GM12865 (cell line): ENCODE measurements at regions not wholly inside any gene's neighbourhood (a gene's known extent, or its start where the extent isn't known, plus 50 kb on each side); places are given as distances from the start of the nearest gene placed in this dataset.

Source experiments
- DNase-seq: peaks from one replicate; pipeline ENCODE4 v3.0.0; 2010; ENCODE audit warnings: low read depth
- H3K4me3 ChIP-seq: 2 replicates; pipeline ENCODE4 v1.5.1; 2011; ENCODE audit warnings: mild to moderate bottlenecking, low read depth, low read length, control low read depth
- TF ChIP-seq, protein P1 (sequence below): IDR thresholded peaks from 2 replicates; pipeline ENCODE4 v1.5.1; 2011; ENCODE audit warnings: low read length, control low read depth, low read depth, inconsistent platforms; ENCODE audit not compliant: insufficient read depth; ENCODE audit errors: missing control alignments

DNA sequence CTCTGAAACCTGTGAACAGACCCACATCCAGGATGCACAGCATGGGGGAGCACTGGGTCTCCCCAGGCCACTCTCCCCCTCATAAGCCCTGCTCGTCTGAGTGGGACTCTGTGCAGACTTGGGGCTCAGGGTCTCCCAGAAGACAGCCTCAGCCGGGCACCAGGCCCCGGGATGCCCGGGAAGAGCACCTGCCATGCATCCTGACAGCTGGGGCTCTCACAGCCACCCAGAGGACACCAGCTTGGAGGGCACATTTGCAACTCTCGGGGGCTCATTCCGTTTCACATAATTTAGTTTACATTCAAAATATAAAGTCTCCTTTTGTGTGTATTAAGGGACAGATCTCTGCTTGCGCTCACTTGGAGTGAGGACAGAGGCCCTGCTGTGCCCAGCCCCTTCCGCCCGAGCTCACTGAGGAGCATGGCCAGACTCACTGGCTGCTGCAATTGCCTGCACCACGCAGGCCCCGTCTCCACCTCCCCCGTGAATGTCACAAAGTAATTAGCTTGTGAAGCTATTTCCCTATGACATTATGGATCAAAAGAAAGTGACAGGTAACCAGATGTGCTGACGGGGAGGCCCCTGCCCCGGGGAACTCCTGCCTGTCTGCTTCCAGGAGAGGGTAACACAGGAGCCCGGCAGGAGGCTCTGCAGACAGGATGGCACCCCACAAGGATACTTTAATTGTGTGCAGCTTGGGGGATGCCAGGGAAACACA is 275.6 kb downstream of the BRD1 start:
- no peak overlapping the region for H3K4me3 ChIP-seq
- TF ChIP-seq, protein P1, sequence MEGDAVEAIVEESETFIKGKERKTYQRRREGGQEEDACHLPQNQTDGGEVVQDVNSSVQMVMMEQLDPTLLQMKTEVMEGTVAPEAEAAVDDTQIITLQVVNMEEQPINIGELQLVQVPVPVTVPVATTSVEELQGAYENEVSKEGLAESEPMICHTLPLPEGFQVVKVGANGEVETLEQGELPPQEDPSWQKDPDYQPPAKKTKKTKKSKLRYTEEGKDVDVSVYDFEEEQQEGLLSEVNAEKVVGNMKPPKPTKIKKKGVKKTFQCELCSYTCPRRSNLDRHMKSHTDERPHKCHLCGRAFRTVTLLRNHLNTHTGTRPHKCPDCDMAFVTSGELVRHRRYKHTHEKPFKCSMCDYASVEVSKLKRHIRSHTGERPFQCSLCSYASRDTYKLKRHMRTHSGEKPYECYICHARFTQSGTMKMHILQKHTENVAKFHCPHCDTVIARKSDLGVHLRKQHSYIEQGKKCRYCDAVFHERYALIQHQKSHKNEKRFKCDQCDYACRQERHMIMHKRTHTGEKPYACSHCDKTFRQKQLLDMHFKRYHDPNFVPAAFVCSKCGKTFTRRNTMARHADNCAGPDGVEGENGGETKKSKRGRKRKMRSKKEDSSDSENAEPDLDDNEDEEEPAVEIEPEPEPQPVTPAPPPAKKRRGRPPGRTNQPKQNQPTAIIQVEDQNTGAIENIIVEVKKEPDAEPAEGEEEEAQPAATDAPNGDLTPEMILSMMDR, result no peak
- DNase-seq, result no peak

DNA sequence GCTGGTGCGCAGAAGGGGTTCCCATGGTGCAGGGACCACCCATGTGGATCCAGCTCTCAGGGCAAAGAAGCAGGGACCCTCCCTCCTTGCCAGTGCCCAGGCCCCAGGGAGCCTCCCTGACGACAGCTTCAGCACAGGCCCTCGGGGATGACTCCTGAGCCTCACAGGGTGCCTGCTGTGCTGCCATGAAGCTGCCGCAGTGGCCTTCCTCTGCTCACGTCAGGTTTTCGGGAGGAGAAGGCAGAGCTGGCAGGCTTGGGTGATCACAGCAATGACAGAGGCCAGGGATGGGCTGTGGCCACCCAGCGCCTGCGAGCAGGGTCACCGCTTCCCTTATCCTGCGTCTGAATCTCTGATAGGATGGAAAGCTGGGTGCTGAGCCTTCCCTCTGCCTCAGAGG is 276.2 kb downstream of the BRD1 start:
- no peak overlapping the region for H3K4me3 ChIP-seq
- DNase-seq, result no peak
- TF ChIP-seq, protein P1, result no peak

DNA sequence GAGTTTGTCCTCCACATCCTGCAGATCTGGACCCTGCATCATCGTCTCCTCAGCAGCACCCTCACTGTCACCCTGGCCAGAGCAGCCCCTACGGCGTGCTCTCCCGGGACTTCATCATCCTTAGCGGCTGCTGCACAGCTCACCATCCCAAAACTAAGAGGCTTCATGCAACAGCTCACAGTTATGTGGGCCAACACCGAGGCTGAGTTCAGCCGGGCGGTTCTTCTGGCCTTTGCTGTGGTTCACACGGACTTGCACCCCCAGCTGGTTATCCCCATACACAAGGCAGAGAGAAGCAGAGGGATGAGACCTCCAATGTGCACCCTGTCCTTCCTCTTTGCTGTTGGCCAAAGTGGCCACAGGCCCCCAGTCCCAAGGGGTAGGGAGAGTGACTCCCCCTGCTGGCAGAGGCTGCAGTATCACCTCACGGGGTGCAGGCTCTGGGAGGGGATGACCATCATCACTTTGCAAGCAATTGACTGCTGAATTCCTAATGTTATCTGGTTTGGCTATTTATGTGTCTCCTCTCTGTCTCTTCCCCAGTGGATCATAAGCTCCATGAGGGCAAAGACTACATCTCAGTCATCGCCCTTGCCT is 276.8 kb downstream of the BRD1 start:
- no peak overlapping the region for H3K4me3 ChIP-seq
- TF ChIP-seq, protein P1, result no peak
- no peak for DNase-seq

DNA sequence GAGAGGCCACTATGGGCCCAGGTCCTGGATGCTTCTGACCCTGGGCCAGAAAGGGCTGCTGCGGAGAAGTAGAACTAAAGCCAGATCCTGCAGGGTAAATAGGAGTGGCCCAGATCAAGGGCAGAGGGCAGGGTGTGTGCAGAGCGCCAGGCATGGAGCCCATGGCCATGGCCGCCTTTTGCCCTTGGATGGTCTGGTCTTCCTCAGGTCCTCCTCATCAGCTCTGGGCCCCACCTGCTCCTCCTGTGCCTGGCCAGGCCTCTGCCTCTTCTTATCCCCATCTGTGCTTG is 277.6 kb downstream of the BRD1 start:
- TF ChIP-seq, protein P1, result no peak

DNA sequence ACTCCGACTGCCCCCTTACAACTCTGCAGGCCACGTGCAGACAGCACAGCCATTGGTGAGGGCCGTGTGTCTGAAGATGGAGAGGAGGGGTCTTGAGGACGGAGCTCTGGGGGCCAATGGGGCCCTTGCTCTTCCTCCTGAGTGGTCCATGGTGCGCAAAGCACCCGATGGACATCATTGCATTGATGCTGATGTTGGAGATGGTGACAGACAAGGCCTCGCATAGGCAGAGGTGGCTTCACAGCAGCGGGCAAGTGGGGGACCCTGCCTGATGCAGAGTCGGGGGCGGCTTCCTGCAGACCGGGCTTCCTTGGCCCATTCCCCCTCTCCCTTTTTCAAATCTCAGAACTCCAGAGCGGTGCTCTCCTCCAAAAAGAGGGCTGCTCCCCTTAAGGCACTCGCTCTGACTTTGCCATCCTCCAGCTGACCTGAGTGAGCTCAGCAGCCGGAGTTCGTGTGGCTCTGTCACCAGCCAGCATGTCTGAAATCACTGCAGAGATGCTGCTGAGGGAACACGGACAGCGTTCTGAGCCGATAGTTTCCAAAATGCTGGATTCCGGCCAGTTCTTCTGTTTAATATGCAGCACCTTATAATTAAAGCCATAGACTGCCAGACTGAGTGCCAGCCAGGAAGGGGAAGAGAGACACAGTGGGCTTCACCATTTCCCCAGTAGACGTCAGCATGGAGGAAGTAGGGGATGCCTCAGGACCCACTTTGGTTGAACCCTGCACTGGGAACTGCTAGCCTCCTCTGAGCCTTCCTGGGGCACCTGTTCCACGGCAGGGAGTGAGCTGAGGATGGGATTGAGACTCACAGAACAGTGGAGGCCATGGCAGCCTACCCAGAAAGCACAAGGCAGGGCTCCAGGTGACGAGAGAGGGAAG is 278.2 kb downstream of the BRD1 start:
- H3K4me3 ChIP-seq, result no peak overlapping the region
- TF ChIP-seq, protein P1, result no peak
- DNase-seq, result no peak

More for the DNA sequence above, 277.6 kb downstream of the BRD1 start:
- H3K4me3 ChIP-seq, result no peak overlapping the region
- no peak for DNase-seq

DNA sequence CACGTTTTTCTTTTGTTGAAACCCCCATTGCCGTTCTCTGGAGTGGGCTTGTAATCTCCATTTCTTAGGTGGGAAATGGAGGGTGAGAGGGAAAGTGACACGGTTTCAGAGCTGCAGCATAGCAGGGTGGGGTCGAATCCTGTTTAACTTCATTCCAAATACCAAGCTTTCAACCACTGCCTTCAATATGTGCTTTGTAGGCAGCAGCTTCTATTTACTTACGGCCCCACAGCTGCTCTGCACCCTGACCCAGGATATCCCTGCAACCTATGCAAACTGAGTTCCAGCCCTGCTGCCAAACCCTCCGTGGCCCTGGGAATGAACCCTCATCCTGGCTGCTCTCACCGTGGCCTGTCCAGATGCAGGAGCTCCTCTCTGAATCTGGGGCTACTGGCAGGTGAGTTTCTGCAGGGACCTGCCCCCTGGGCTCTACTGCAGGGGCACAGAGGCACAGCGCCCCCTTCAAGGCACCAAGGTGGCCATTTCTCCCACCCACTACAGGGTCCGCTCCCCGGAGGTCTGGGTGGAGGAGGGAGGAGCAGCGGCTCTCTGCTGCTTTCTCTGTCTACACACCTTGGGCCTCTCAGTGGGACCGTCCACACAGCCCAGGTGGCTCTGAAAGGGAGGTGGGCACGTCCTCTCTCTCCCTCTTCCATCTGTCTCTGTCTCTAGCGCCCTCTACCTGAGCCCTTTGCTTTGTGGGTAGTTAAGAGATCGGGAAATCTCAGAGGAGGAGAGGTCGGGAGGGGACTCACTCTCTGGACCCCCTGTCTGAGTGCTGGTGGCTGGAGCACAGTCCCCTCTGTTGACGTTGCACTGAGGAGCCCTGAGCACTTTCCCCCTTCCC is 279.1 kb downstream of the BRD1 start:
- DNase-seq, result no peak
- TF ChIP-seq, protein P1, result no peak
- no peak overlapping the region for H3K4me3 ChIP-seq
